HL-60 (cell line): ENCODE measurements at regions not wholly inside any gene's neighbourhood (a gene's known extent, or its start where the extent isn't known, plus 50 kb on each side); places are given as distances from the start of the nearest gene placed in this dataset.

Experiments
- DNase-seq, 2 experiments: peaks; one replicate each; pipeline ENCODE4 v3.0.0-alpha.2; 2010 to 2020; ENCODE audit warnings: low read depth in 1 of 2, low spot score in 1 of 2
- H3K27ac ChIP-seq: fragments of 250-450 bp; sonication (Bioruptor Pico); replicated peaks from 2 replicates; pipeline ENCODE4 v1.5.1; 2020; ENCODE audit warnings: mild to moderate bottlenecking, moderate library complexity
- H3K27me3 ChIP-seq: fragments of 250-450 bp; sonication (Bioruptor Pico); 2 replicates; pipeline ENCODE4 v1.5.1; 2021; ENCODE audit warnings: mild to moderate bottlenecking, moderate library complexity; ENCODE audit not compliant: insufficient read depth, poor library complexity, severe bottlenecking
- H3K4me3 ChIP-seq: replicated peaks from 2 replicates; pipeline ENCODE4 v1.5.1; 2011; ENCODE audit warnings: mild to moderate bottlenecking, control low read depth, low read length; ENCODE audit not compliant: insufficient read depth
- GABPA ChIP-seq: IDR thresholded peaks from 2 replicates; pipeline ENCODE4 v1.6.1; 2012; ENCODE audit warnings: low read depth
- POLR2AphosphoS5 ChIP-seq: IDR thresholded peaks from 2 replicates; pipeline ENCODE4 v1.6.1; 2012; ENCODE audit warnings: low read depth
- SPI1 ChIP-seq: IDR thresholded peaks from 2 replicates; pipeline ENCODE4 v1.6.1; 2012; ENCODE audit warnings: low read depth, mild to moderate bottlenecking, borderline replicate concordance
- TF ChIP-seq, protein P1 (sequence below): IDR thresholded peaks from 2 replicates; pipeline ENCODE4 v1.6.1; 2012; ENCODE audit warnings: low read depth; ENCODE audit not compliant: insufficient replicate concordance
- TF ChIP-seq, protein P2 (sequence below): IDR thresholded peaks from one replicate; pipeline ENCODE4 v1.5.1; 2011; ENCODE audit warnings: low read length, control low read depth, inconsistent platforms; ENCODE audit not compliant: insufficient read depth

DNA sequence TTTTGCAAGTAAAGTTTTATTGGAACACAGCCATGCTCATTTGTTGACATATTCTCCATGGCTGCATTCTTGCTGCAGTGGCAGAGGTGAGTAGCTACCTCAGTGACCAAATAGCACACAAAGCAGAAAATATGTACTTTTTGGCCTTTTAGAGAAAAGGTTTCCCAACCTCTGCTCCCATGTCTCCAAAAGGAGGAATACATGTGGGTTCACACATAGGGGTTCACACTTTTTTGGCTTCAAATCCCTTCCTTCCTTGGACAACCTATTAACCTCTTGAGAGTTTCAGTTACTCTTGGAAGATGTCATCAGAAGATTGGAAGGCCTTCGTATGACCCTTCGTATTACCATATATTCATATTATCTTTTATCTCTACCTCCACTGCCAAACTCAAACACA lies 285.1 kb upstream of the TUT7 start:
- no peak for DNase-seq

DNA sequence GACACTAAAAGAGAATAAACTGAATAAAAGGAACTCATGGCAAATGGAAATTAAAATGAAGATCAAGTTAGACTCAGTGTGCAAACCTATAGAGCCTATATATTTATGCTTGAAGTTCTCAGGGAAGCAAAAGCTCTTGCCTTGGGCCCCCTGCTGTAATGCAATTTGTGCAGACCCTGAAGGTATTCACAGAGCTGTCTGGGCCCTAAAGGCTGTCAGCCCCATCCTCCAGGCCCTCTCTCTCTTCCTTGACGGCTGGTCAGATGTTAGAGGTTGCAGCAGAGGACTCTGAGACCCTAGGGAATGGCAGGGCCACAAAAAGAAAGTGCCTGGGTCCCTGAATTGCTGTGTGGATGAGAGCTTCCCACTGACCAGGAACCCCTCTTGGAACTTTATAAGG lies 283.9 kb upstream of the TUT7 start:
- no peak overlapping the region for H3K4me3 ChIP-seq
- no peak overlapping the region for H3K27ac ChIP-seq
- no peak for DNase-seq
- no peak for TF ChIP-seq GABPA
- TF ChIP-seq, protein P1, sequence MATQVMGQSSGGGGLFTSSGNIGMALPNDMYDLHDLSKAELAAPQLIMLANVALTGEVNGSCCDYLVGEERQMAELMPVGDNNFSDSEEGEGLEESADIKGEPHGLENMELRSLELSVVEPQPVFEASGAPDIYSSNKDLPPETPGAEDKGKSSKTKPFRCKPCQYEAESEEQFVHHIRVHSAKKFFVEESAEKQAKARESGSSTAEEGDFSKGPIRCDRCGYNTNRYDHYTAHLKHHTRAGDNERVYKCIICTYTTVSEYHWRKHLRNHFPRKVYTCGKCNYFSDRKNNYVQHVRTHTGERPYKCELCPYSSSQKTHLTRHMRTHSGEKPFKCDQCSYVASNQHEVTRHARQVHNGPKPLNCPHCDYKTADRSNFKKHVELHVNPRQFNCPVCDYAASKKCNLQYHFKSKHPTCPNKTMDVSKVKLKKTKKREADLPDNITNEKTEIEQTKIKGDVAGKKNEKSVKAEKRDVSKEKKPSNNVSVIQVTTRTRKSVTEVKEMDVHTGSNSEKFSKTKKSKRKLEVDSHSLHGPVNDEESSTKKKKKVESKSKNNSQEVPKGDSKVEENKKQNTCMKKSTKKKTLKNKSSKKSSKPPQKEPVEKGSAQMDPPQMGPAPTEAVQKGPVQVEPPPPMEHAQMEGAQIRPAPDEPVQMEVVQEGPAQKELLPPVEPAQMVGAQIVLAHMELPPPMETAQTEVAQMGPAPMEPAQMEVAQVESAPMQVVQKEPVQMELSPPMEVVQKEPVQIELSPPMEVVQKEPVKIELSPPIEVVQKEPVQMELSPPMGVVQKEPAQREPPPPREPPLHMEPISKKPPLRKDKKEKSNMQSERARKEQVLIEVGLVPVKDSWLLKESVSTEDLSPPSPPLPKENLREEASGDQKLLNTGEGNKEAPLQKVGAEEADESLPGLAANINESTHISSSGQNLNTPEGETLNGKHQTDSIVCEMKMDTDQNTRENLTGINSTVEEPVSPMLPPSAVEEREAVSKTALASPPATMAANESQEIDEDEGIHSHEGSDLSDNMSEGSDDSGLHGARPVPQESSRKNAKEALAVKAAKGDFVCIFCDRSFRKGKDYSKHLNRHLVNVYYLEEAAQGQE = no peak
- TF ChIP-seq SPI1 = no peak
- no peak for TF ChIP-seq POLR2AphosphoS5
- TF ChIP-seq, protein P2, sequence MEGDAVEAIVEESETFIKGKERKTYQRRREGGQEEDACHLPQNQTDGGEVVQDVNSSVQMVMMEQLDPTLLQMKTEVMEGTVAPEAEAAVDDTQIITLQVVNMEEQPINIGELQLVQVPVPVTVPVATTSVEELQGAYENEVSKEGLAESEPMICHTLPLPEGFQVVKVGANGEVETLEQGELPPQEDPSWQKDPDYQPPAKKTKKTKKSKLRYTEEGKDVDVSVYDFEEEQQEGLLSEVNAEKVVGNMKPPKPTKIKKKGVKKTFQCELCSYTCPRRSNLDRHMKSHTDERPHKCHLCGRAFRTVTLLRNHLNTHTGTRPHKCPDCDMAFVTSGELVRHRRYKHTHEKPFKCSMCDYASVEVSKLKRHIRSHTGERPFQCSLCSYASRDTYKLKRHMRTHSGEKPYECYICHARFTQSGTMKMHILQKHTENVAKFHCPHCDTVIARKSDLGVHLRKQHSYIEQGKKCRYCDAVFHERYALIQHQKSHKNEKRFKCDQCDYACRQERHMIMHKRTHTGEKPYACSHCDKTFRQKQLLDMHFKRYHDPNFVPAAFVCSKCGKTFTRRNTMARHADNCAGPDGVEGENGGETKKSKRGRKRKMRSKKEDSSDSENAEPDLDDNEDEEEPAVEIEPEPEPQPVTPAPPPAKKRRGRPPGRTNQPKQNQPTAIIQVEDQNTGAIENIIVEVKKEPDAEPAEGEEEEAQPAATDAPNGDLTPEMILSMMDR = no peak
- no peaks in the 10 kb centered on the region for H3K27me3 ChIP-seq

More for the DNA sequence above, 285.1 kb upstream of the TUT7 start:
- TF ChIP-seq SPI1 (no peak), GABPA (no peak), POLR2AphosphoS5 (no peak)
- TF ChIP-seq, protein P1 = no peak
- TF ChIP-seq, protein P2 = no peak
- H3K27me3 ChIP-seq = no peaks in the 10 kb centered on the region
- H3K27ac ChIP-seq = no peak overlapping the region
- no peak overlapping the region for H3K4me3 ChIP-seq

DNA sequence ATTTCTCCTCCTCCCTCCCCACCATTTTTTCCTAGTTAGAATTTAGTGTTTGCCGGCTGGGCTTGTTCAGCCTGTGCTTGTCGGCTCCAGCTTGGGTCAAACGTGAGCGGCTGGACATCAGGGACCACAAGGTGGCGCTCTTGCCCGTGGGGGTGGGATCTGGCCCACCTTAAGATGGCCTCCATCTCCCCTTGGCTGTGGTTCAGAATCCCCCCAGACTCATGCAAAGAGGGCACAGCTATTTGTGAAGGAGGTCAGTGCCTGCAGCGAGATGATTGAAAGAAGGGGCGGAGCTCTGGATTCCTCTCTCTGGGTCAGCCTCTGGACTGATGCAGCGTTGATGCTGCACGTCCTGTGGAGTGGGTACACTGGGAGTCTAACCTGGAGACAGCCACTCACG lies 283.3 kb upstream of the TUT7 start:
- DNase-seq = no peak
- TF ChIP-seq, protein P2 = peak; percentile 15
- no peak for TF ChIP-seq POLR2AphosphoS5
- TF ChIP-seq, protein P1 = no peak
- H3K27me3 ChIP-seq = no peaks in the 10 kb centered on the region
- H3K4me3 ChIP-seq = no peak overlapping the region
- H3K27ac ChIP-seq = no peak overlapping the region
